NAMALWA (cell line): ENCODE measurements at regions not wholly inside any gene's neighbourhood (a gene's known extent, or its start where the extent isn't known, plus 50 kb on each side); places are given as distances from the start of the nearest gene placed in this dataset.
"Not testable (repeated sequence)": the region's sequence is repeated elsewhere in the genome, so short reads cannot be mapped to it uniquely, and the experiment has no call there.

Experiments
- DNase-seq: peaks from one replicate; pipeline ENCODE4 v3.0.0-alpha.2; 2015; ENCODE audit warnings: low spot score

DNA sequence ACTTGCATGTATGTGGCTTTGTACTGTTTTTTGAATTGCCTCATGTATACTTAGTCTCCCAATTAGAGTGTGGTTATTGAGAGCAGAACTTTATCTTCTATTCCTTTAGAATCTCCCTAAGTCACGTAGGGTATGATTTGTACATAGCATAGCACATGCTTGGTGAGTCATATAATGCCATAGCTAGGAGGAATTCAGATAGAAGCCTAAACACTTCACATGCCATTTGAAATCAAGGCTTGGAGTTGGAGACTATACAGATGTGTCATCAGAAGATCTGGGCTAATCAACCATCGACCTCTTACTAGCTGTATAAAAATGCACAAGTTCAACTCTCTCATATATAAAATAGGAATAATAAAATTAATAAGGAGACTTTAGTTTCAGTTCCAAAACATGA, 222.6 kb upstream of the ST6GAL2 start:
- DNase-seq = no peak

DNA sequence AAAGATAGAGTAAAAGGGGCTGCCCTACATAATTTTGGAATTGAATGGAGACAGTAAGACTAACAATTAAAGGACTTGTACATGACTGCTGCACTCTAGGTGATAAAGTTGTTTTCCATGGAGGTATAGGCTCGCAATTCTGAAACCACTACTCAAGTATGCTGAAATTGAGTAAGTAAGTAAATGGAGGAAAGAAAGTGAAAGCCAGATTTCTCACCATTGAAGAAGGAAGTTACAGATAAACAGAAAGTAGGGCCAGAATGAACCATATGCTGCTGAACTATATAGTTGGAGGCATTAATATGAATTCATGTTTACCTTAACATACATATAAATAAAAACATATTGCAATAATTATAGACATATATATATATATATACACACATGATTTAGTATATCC, 225.7 kb upstream of the ST6GAL2 start:
- DNase-seq = no peak

DNA sequence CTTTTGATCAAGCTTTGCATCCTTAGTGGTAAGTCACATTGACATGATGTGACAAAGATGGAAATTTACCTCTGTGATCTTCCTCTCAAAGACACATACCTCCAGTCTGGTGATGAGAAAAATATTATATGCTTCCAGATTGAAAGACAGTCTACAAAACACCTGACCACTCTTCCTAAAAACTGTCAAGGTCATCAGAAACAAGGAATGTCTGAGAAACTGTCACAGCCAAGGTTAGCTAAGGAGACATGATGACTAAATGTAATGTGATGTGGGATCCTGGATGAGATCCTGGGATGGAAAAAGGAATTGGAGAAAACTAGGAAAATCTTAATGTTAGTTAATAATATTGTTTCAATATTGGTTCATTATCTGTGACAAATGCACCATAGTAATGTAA, 226.6 kb upstream of the ST6GAL2 start:
- DNase-seq = no peak

DNA sequence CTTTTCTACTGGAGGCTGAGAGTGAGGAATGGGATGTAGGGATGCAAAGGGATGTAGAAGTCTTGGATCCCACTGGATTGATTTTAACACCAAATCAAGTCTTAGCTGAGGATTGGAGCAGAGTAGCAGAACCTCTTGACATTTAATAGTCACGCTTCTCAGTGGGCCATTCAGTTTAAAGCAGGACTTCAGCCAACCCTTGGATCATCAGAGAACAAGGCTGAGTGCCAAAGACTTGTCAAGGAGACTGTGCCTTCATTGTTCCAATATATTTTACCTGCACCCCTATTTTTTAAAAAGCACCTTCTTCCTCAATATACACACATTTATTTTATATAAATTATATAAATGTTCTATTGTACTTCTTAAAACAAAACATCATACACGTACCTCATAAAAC, 242.4 kb upstream of the ST6GAL2 start:
- DNase-seq = no peak

DNA sequence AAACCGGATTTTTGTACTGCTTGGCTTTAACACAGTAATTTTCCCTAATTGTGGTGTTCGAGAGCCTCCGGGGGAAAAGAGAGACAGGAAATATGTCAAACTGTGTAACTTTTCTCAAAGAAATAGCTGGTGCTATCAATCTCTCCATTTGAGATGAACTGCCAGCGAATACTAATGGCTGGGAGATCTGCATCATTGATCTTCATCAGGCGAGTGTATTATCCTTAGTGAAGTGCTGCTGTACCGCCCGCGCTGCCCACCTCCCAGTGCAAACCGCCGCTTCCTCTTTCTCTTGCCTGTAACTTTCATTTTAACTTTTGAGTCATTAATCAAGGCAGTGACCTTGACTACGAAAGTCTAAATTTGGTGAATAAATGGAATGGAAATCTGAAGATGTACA, 246.1 kb upstream of the ST6GAL2 start:
- no peak for DNase-seq

DNA sequence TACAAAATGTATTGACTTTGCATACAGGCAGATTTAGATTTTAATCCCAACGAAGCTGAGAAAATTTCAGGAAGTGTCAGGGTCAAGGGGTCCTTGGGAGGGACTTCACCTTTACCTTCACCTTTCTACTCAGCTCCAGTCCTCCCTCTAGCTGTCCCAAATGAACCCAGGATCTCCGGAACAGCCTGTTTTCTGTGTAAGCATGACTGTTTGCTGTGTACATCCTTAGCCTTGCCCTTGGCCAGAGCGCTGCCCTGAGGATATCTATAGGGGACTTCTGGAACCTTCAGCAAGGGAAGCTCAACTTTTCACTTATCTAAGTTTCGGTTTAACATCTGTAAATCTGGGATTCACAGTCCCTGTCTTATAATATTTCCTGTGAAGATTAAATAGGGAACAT, 246.8 kb upstream of the ST6GAL2 start:
- no peak for DNase-seq

DNA sequence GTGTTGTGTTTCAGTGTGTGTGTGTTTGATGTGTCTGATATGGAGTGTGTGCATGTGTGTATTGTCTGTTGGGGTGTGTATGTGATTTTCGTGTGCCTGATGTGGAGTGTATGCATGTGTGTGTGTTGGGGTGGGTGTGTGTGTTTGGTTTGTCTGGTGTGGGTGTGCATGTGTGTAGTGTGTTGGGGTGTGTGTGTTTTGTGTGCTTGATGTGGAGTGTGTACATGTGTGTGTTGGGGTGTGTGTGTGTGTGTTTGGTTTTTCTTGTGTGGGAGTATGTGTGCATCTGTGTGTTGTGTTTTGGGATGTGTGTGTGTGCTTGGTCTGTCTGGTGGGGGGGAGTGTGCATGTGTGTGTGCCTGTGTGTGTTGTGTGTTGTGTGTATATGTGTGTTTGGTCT, 247.4 kb upstream of the ST6GAL2 start:
- DNase-seq = no peak

DNA sequence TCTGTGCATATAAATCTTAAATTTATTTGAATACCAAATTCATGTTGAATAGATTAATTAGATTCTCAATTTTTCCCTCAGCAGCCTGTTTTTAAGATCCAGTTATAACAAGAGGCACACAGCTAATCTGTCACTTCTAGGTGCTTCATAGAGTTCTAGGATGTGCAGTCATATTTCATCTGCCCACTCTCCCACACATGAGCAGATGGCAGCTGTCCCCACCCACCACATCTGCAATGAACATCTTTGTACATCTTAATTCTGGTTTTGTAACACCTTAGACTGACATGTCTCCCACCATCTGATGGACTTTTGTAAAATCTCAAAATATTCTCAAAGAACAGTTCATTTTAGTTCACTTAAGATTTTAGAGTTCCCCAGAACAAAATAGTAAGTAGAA, 250.8 kb upstream of the ST6GAL2 start:
- no peak for DNase-seq

DNA sequence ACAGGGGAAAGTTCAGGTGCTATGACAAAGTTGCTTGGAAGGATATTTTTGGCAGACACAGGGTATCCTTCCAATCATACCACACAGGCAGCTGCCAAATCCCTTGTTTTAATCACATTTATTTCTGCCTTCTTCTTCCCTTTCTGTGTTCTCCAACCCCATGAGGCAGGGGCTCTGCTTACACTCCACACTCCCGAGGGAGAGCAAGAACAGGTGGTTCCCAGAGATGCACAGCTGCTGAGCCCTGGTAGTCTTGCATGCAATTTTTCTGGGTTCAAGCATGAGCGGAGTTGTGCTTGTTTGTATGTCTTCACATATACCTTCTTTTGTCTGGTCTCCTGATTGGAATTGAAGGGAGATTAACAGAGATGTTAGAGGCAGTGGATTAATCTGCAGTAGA, 251.7 kb upstream of the ST6GAL2 start:
- no peak for DNase-seq

DNA sequence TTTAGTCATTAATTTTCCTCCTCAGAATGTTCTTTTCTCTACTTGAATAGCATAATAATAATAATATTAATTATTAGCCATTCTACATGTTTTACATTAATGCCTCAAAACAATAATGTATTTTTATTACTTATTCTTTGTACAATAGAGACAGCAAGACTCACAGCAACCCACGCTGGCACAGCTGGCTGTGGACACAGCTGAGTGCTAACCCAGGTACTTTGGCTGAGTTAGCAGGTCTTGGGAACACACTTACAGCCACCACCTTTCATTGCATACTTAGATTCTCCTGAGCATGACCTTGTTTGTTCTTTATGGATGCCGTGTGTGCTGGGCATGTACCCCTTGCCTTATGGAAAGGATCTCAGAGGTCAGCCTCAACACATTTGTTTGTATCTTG, 260.2 kb upstream of the ST6GAL2 start:
- DNase-seq = no peak

DNA sequence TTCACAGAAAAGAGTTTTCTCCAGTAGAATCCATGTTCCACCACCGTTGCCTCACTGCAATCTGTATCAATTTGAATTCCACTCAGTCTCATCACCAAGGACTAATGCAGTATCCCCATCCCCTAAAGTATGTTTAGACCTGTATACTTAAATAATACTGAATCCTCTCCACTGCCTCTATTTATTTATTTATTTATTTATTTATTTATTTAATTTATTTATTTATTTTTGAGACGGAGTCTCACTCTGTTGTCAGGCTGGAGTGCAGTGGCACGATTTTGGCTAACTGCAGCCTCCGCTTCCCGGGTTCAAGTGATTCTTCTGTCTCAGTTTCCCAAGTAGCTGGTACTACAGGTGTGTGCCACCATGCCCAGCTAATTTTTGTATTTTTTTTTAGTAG, 260.7 kb upstream of the ST6GAL2 start:
- DNase-seq = not testable (repeated sequence)

DNA sequence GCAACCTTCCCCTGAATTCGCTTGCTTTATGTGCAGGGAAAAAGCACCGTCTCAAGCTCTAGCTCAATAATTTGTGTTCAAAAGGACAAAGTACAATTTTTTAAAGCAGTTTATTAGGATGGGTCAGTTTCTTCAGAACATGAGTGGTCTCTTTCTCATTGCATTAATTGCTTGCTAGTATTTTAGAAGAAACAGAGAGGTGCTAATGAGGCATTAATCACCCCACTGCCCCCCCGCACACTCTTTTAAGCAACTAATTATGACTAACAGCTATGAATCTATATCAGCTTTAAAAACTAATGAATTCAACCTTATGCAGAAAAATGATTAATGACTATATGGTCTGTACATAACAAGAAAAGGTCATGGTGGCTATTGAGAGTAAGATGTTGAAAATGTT, 262.1 kb upstream of the ST6GAL2 start:
- no peak for DNase-seq

DNA sequence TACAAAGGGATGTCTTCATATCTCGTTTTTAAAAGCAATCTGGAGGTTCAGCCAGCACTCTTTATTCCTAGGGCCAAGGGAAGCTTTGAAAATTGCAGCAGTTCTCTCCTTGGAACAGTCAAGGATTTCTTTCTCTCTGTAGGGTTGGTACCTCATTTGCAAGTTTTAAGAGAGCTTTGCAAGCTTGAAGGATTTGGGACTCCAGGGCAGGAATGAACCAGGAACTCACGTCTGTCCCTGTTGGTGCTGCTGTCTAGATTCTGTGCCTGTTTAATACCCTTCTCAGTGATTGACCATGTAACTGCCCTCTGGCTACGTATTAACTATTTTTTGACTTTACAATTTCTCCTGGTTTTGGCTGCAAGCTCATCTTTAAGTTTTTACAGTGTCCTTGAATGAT, 262.5 kb upstream of the ST6GAL2 start:
- no peak for DNase-seq

DNA sequence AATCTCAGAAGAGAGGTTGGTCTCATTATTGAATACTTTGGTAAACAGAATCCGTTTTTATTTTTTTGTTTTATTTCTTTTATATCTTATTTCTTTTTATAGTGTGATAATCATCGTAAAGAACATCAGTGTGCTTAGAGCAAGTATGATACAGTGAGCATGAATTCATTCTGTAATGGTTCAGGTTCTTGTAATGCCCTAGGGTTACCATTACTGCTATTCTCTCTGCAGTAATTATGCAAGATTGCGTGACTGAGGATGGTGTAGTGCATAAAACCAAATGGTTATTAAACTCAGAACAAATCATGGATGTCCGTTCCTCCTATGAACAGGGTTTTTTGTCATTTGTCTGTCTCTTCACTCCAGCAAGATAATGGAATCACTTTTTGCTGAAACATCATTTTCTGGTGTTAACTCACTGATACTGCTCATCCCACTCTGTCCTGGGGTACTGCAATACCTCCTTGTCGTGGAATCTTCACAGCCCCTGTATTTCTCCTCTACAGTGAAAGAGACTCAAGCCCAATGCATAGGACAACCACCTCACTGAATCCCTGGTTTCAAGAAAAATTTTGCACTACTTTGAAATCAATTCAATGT, 274.8 kb upstream of the ST6GAL2 start:
- no peak for DNase-seq

DNA sequence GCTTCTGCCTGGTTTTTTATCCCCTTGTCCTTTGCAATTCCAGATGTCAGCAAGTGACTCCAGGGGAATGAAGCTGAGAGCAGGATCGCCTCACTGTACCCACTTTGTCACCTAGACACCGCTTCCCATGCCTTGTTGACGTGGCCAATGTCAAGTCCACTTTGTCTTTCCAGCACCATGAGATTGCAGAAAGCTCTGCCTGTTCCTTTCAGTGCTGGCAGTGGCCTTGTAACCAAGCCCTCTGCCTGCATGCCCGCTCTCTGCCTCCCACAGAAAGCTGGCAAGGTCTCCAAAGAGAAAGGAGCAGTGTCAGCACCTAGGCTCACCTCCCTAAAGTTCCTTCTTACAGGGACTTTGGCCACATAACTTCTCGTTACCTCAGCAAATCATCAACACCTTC, 282.2 kb upstream of the ST6GAL2 start:
- no peak for DNase-seq

DNA sequence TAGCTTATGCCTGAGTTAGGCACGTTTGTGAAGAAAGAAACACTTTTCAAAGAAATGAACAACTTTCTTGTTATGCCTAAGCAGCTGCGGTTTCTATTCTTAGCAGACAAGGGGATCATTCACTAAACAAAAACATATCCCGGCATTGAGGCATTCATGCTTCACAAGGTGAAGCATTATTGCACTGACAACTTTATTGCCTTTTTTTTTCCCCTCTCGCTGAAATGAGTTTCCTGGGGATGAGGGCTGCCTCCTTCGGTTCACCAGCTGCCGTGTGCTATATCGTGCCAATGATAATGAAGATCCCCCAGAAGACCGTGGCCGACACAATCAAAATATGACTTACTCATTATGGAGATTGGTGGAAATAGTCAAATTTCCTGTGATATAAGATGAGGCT, 288.2 kb upstream of the ST6GAL2 start:
- DNase-seq = no peak

DNA sequence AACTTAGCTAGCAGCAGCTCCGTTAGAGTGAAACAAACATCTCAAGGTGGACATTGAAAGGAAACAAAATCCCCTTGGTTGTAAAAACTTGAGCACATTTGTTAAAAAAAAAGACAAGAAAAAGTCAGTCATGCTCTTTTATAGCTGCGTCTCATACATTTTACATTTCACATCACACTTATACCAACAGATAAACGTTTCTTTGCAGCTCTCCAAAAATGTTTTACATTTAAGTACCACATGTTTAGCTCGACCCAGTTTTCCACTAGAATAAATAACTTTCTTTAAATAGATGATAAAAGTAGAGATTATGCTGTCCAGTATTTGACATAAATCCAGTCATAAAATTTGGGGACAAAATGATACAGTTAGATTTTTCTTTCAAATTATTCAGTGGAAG, 297.0 kb upstream of the ST6GAL2 start:
- DNase-seq = no peak

DNA sequence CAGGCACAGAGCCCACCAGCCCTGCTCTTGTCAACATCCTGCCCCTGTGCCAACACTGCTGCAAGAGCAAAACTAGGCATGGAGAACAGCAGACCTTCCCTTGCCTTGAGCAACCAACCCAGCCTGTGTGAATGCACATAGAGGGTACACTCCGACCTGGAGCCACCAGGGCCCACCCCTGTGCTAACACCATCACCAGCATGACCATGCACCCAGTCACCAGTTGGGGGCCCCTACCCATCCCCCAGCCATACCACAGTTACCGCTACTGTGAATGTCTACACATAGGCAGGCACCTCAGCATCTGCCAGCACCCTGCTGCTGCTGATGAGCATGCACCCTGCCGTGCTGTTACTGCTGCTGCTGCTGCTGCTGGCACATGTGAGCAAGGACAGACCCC, 301.9 kb upstream of the ST6GAL2 start:
- no peak for DNase-seq

DNA sequence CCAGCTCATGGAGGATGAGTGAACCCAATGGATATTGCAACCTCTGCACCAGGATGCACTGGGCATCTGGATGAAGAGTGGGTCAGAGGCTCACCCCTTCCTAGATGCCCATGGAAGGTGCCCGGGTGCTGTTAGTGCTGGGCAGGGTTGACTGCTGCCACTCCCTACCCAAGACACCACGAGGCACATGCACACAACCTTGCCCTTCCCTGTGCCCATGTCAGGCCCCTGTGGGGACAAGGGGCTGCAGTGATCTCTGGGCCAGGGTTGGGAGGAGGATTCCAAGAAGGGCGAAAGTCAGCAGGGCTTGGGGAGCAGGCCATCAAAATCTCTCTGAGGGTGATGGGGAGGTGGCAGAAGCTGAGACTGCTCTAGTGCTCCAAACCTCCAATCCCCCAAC, 309.7 kb upstream of the ST6GAL2 start:
- DNase-seq = no peak

DNA sequence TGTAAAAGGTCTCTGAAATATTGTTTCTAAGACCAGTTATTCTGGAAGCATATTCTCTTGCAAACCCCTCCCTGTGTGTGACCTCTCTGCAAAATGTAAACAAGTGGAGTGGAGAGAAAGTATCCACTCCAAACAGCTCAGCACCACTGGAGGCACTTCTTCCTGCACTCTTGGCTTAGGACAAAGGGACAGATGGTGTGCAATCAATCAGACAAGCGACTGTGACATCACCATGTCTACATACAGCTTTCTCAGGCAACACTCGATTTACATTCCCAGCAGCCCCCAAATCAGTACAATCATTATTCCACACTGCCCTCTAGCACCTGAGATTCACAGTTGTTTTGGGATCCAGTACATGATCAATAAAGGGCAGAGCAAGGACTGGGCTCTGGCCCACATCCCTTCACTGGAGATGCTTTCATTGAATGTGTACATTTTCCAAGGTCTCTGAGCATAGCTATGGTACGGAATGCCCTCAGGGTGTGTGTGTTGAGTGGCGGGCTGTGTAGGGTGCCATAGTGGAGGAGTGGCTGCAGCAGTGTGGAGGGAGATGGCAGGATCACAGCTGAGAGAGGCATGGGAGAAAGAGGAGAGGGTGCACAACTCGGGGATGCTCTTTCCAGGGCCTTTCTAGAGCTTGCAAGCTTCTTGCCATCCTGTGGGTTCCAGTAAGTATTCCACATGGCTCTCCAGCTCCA, 311.8 kb upstream of the ST6GAL2 start:
- no peak for DNase-seq

DNA sequence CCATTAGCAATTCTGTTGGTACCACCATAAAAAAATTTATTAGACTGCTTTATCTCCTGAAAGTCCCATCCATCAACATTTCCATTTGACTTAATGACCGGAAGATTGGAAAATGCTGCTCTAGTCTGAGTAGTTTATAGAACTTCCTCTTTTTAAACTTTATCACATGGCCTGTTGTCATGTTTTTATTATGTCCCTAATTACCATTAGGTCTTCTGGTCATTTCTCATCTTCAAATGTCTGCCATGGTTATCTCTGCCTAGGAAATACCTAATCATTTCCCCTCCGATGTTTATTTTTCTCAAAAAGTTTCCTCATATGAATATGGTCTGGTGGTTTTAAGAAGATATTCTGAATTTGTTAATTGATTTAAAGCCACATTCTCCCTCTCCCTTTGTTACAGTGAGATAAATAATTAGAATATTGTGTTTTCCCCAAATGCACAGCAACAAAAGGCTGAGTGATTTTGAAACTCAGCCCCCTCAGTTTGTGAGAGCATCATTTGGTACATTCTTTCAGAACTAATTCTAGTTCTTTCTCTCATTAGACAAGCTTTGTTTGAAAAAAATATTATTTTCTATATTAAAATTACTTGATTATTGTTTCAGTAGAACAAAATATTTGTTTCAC, 317.1 kb upstream of the ST6GAL2 start:
- no peak for DNase-seq

DNA sequence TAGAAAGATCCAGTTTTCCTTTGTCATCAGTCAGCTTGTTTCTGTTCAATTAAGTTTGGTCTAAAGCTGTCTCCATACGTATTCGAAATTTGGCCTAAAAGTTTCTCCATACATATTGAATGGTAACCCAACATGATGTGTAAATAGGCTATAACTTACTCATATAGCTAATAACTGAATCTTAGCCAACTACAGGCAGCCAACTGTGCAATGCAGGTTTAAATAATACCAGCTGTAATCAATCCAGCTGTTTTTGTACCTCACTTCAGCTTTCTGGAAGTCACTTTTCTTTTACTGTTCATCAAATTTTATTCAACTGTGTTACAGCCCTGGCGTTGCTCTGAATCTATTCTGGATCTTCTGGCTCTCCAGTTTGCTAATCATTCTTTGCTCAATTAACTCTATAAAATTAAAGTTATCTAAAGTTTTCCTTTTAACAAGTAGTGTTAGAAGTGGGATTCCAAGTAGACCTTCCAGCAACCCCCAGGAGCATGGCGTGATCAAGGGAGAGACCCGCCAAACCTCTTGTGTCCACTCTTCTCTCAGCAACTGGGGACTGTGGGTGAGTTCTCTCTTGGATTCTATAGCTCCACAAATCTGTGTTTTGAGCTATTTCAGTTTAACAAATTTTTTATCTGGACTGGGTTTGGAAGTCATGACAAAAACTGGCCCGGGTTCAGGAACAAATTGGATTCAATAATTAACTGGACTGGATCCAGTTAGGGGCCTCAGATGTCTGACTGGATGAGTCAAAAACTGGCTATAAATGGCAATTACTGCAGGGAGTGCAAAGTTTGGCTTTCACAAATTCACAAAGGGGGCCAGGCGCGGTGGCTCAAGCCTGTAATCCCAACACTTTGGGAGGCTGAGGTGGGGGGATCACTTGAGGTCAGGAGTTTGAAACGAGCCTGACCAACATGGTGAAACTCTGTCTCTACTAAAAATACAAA, 329.7 kb upstream of the ST6GAL2 start:
- DNase-seq = no peak

DNA sequence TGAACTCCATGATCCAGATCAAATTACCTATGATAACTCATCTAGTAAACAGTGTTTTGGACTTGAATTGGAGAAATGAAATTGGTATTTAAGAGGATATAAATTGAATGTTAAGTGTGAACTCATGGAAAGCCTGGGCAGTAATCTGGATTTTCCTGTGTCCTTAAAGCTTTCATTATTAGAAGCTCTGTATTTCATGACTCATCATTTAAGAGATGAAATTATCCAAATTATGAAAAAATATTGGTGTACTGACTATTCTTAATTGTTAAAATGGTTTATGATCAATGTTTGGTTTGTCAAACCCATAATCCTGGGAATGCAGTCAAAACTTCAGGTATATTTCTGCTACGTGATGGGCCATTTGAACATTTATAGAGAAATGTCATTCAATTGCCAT, 332.2 kb upstream of the ST6GAL2 start:
- DNase-seq = no peak
